Left lung (tissue), 4 donors: ENCODE measurements at regions not wholly inside any gene's neighbourhood (a gene's known extent, or its start where the extent isn't known, plus 50 kb on each side); places are given as distances from the start of the nearest gene placed in this dataset.
"Not testable (repeated sequence)": the region's sequence is repeated elsewhere in the genome, so short reads cannot be mapped to it uniquely, and the experiment has no call there.

ENCODE experiments used
- ATAC-seq: fragments of 200-7000 bp; cut with Tn5 transposase; one replicate; pipeline ENCODE4 v1.9.1; 2020; ENCODE audit warnings: moderate library complexity
- DNase-seq, 4 donors: peaks; one replicate each; pipeline ENCODE4 v3.0.0-alpha.2; 2013 to 2020
- H3K27ac ChIP-seq, 2 donors: fragments of 200-600 bp; sonication (generic) in 1 of 2; one replicate each; pipeline versions ENCODE4 v1.5.0 to v1.8.0; 2020 to 2021
- H3K27me3 ChIP-seq, 2 donors: fragments of 200-600 bp; sonication (generic) in 1 of 2; one replicate each; pipeline versions ENCODE4 v1.5.0 to v1.8.0; 2020 to 2021
- H3K36me3 ChIP-seq, 2 donors: fragments of 200-600 bp; sonication (generic) in 1 of 2; one replicate each; pipeline versions ENCODE4 v1.5.0 to v1.8.0; 2020 to 2021
- H3K4me1 ChIP-seq, 2 donors: fragments of 200-600 bp; one replicate each; pipeline ENCODE4 v1.8.0; 2021
- H3K4me3 ChIP-seq, 2 donors: fragments of 200-600 bp; sonication (generic) in 1 of 2; one replicate each; pipeline versions ENCODE4 v1.5.0 to v1.8.0; 2020 to 2021; ENCODE audit warnings: mild to moderate bottlenecking in 1 of 2
- H3K9me3 ChIP-seq, 2 donors: fragments of 200-600 bp; sonication (generic) in 1 of 2; one replicate each; pipeline versions ENCODE4 v1.5.0 to v1.8.0; 2020 to 2021
- CTCF ChIP-seq, 2 donors: fragments of 200-600 bp; sonication (generic) in 1 of 2; IDR thresholded peaks; one replicate each; pipeline versions ENCODE4 v1.5.0 to v1.8.0; 2021; ENCODE audit warnings: antibody characterized with exemption in 2 of 2
- intact Hi-C, 2 donors: fragments of 100-400 bp; cut with DNase I; formaldehyde crosslinking; loops; one replicate each; pipeline versions ENCODE4 v1.11.2 to v1.14.2; 2022
- donor health status: DM: no; HTN: yes; CAD: no.
- donor health status: DM: no; HTN: no; CAD: no.

DNA sequence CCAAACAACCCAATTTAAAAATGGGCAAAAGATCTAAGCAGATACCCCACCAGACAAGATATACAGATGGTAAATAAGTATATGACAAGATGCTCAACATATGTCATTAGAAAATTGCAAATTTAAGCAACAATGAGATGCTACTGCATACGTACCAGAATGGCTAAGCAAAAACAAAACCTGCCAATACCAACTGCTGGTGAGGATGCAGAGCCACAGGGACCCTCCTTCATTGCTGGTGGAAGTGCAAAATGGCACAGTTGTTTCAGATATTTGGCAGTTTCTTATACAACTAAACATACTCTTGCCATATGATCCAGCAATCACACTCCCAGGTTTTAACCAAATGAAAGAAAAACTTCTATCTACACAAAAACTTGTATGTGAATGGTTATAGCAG, 178.9 kb downstream of the BARX1 start:
- no peak for TF ChIP-seq CTCF (IDR thresholded peaks at IDR 0.05)
- Histone ChIP-seq H3K9me3 (peaks cover 0 to 5% of the 10 kb centered on the region in 2 donors), H3K4me1 (no peaks in the 10 kb centered on the region), H3K36me3 (no peaks in the 10 kb centered on the region), H3K27me3 (no peaks in the 10 kb centered on the region), H3K27ac (no peak overlapping the region), H3K4me3 (no peak overlapping the region)
- no peak for DNase-seq
- intact Hi-C loops, result no loop called here
- no peak for ATAC-seq

- intact Hi-C loops, result no loop called here
- DNase-seq, result no peak
- ATAC-seq, result no peak
- Histone ChIP-seq H3K36me3 (no peaks in the 10 kb centered on the region), H3K27ac (no peak overlapping the region), H3K9me3 (peaks cover 0 to 5% of the 10 kb centered on the region in 2 donors), H3K4me1 (no peaks in the 10 kb centered on the region), H3K27me3 (no peaks in the 10 kb centered on the region), H3K4me3 (no peak overlapping the region)
- no peak for TF ChIP-seq CTCF (IDR thresholded peaks at IDR 0.05)
These were observed 180.6 kb downstream of the BARX1 start for GRCh38 chr9:93774331-93775102.

GRCh38 chr9:93771276-93771675, 183.9 kb downstream of the BARX1 start:
- no peaks in the 10 kb centered on the region for H3K27me3 ChIP-seq
- H3K9me3 ChIP-seq, result peaks cover 0 to 11% of the 10 kb centered on the region in 2 donors
- DNase-seq (no peak), ATAC-seq (no peak)
- no peaks in the 10 kb centered on the region for H3K36me3 ChIP-seq
- no peaks in the 10 kb centered on the region for H3K4me1 ChIP-seq
- intact Hi-C loops, result no loop called here
- TF ChIP-seq CTCF (IDR thresholded peaks at IDR 0.05), result no peak
- no peak overlapping the region for H3K4me3 ChIP-seq
- no peak overlapping the region for H3K27ac ChIP-seq

DNA sequence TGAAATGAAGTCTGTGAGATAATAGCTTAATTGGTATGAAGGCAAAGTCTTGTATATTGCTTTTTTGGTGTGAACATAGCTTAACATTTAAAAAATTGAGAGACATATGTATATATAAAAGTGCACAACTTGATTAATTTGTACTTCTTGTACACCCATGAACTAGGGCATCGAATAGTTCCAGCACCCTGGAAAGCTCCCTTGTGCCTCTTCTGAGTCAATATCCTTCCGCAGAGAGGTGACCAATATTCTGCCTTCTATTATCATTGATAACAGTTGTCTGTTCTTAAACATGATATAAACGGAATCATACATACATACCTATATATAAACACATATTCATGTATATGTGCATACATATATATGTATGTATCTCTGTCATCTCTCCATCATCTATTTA, 185.4 kb downstream of the PHF2 start:
- intact Hi-C loops, result no loop called here
- no peaks in the 10 kb centered on the region for H3K4me1 ChIP-seq
- no peak for TF ChIP-seq CTCF (IDR thresholded peaks at IDR 0.05)
- no peak for ATAC-seq
- no peaks in the 10 kb centered on the region for H3K36me3 ChIP-seq
- H3K9me3 ChIP-seq, result peaks cover 4 to 30% of the 10 kb centered on the region in 2 donors
- no peak overlapping the region for H3K27ac ChIP-seq
- no peaks in the 10 kb centered on the region for H3K27me3 ChIP-seq
- H3K4me3 ChIP-seq, result no peak overlapping the region
- DNase-seq, result no peak

GRCh38 chr9:93750045-93750444, 173.7 kb downstream of the PHF2 start:
- intact Hi-C loops, result no loop called here
- ATAC-seq, result no peak
- no peaks in the 10 kb centered on the region for H3K4me1 ChIP-seq
- H3K27ac ChIP-seq, result no peak overlapping the region
- DNase-seq, result no peak
- no peak overlapping the region for H3K4me3 ChIP-seq
- H3K36me3 ChIP-seq, result no peaks in the 10 kb centered on the region
- peaks cover 0 to 78% of the 10 kb centered on the region in 2 donors for H3K9me3 ChIP-seq
- TF ChIP-seq CTCF (IDR thresholded peaks at IDR 0.05), result no peak
- H3K27me3 ChIP-seq, result no peaks in the 10 kb centered on the region

DNA sequence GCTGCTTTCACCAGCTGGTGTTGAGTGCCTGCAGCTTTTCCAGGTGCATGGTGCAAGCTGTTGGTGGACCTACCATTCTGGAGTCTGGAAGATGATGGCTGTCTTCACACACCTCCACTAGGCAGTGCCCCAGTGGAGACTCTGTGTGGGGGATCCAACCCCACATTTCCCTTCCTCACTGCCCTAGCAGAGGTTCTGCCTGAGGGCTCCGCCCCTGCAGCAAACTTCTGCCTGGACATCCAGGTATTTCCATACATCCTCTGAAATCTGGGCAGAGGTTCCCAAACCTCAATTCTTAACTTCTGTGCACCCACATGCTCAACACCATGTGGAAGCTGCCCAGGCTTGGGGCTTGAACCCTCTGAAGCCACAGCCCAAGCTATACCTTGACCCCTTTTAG, 172.4 kb downstream of the PHF2 start:
- H3K4me1 ChIP-seq, H3K27me3 ChIP-seq, H3K4me3 ChIP-seq, ATAC-seq, H3K27ac ChIP-seq, DNase-seq, intact Hi-C loops, H3K36me3 ChIP-seq: not testable (repeated sequence)
- peaks cover 0 to 80% of the 10 kb centered on the region in 2 donors for H3K9me3 ChIP-seq
